Nephron progenitor cell (in vitro differentiated cells): ENCODE measurements at regions not wholly inside any gene's neighbourhood (a gene's known extent, or its start where the extent isn't known, plus 50 kb on each side); places are given as distances from the start of the nearest gene placed in this dataset.

Experiments used
- DNase-seq: peaks from one replicate; pipeline ENCODE4 v3.0.0; 2021
- H3K27ac Mint-ChIP-seq: 2 replicates; pipeline ENCODE4 v1.8.0; 2021; ENCODE audit warnings: mild to moderate bottlenecking, moderate library complexity, mixed read lengths
- H3K27me3 Mint-ChIP-seq: 2 replicates; pipeline ENCODE4 v1.8.0; 2021; ENCODE audit warnings: mild to moderate bottlenecking, low read depth, mixed read lengths; ENCODE audit not compliant: poor library complexity
- H3K36me3 Mint-ChIP-seq: 2 replicates; pipeline ENCODE4 v1.8.0; 2021; ENCODE audit warnings: low read depth, mixed read lengths
- H3K4me1 Mint-ChIP-seq: 2 replicates; pipeline ENCODE4 v1.8.0; 2021; ENCODE audit warnings: mixed read lengths
- H3K4me3 Mint-ChIP-seq: 2 replicates; pipeline ENCODE4 v1.8.0; 2021; ENCODE audit warnings: mild to moderate bottlenecking, moderate library complexity, mixed read lengths
- H3K9me3 Mint-ChIP-seq: 2 replicates; pipeline ENCODE4 v1.8.0; 2021; ENCODE audit warnings: mild to moderate bottlenecking, moderate library complexity, mixed read lengths
- TF ChIP-seq, protein P1 (sequence below): fragments of 200-600 bp; sonication (generic); IDR thresholded peaks from 2 replicates; pipeline ENCODE4 v1.5.0; 2021; ENCODE audit warnings: antibody characterized with exemption

DNA sequence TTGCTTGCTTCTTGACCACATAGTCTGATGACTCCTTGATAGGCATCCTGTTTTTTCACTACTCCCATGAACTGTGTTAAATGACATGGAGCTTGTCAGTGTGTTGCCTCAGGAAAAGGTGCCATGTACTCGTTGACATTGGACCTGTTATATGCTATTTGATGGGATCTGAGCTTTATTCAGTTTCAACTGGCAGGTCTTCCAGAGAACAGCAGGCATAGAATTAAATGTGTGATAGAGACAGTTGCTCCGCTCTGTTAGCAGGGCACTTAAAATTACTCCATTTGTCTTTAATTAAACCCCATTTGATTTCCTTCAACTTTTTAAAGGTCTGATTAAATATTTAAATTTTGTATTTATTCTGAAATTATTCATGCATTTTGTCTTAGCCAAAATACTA, 189.7 kb upstream of the ADGRL4 start:
- Mint-ChIP-seq H3K27ac (no peak overlapping the region), H3K4me3 (no peak overlapping the region), H3K4me1 (no peaks in the 10 kb centered on the region)

GRCh38 chr1:79193211-79194079, 186.9 kb upstream of the ADGRL4 start:
- Mint-ChIP-seq H3K4me3 (no peak overlapping the region), H3K27me3 (peaks cover 6% of the 10 kb centered on the region), H3K27ac (no peak overlapping the region), H3K9me3 (no peaks in the 10 kb centered on the region), H3K36me3 (no peaks in the 10 kb centered on the region), H3K4me1 (no peaks in the 10 kb centered on the region)
- no peak for DNase-seq
- TF ChIP-seq, protein P1, sequence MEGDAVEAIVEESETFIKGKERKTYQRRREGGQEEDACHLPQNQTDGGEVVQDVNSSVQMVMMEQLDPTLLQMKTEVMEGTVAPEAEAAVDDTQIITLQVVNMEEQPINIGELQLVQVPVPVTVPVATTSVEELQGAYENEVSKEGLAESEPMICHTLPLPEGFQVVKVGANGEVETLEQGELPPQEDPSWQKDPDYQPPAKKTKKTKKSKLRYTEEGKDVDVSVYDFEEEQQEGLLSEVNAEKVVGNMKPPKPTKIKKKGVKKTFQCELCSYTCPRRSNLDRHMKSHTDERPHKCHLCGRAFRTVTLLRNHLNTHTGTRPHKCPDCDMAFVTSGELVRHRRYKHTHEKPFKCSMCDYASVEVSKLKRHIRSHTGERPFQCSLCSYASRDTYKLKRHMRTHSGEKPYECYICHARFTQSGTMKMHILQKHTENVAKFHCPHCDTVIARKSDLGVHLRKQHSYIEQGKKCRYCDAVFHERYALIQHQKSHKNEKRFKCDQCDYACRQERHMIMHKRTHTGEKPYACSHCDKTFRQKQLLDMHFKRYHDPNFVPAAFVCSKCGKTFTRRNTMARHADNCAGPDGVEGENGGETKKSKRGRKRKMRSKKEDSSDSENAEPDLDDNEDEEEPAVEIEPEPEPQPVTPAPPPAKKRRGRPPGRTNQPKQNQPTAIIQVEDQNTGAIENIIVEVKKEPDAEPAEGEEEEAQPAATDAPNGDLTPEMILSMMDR: no peak

More for the DNA sequence above, 189.7 kb upstream of the ADGRL4 start:
- H3K27me3 Mint-ChIP-seq: peaks cover 3% of the 10 kb centered on the region
- H3K9me3 Mint-ChIP-seq: no peaks in the 10 kb centered on the region
- no peaks in the 10 kb centered on the region for H3K36me3 Mint-ChIP-seq
- DNase-seq: no peak
- TF ChIP-seq, protein P1: no peak

- no peak overlapping the region for H3K27ac Mint-ChIP-seq
- H3K9me3 Mint-ChIP-seq: no peaks in the 10 kb centered on the region
Observed at GRCh38 chr1:79190074-79190473, 183.5 kb upstream of the ADGRL4 start.

DNA sequence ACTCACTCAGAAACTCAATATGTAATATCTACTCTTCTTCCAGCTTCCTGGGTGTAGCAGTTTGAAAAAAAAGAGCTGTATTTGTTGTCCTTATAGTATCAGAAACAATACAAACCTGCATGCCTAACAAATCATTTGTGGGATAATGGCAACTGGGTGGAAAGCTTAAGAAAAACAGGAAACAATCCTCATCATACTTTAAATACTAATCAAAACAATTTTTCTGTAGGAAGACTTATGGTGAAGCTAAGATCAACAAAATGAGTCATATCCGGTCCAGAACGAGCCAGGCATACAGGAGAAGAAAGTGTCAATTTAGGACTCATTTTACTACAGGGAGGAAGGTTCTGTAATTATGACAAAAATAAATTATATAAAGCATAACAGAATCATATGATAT, 181.8 kb upstream of the ADGRL4 start:
- Mint-ChIP-seq H3K9me3 (no peaks in the 10 kb centered on the region), H3K36me3 (no peaks in the 10 kb centered on the region)

More at GRCh38 chr1:79190074-79190473, 183.5 kb upstream of the ADGRL4 start:
- TF ChIP-seq, protein P1: no peak
- no peak overlapping the region for H3K4me3 Mint-ChIP-seq
- H3K4me1 Mint-ChIP-seq: no peaks in the 10 kb centered on the region
- no peak for DNase-seq
- H3K27me3 Mint-ChIP-seq: peaks cover 5% of the 10 kb centered on the region
- H3K36me3 Mint-ChIP-seq: no peaks in the 10 kb centered on the region

GRCh38 chr1:79186260-79186659, 179.7 kb upstream of the ADGRL4 start:
- Mint-ChIP-seq H3K27ac (no peak overlapping the region), H3K4me1 (no peaks in the 10 kb centered on the region), H3K4me3 (no peak overlapping the region), H3K36me3 (no peaks in the 10 kb centered on the region), H3K27me3 (peaks cover 4% of the 10 kb centered on the region), H3K9me3 (no peaks in the 10 kb centered on the region)
- DNase-seq: no peak
- TF ChIP-seq, protein P1: no peak

More for the DNA sequence above, 181.8 kb upstream of the ADGRL4 start:
- Mint-ChIP-seq H3K27me3 (peaks cover 4% of the 10 kb centered on the region), H3K27ac (no peak overlapping the region), H3K4me1 (no peaks in the 10 kb centered on the region), H3K4me3 (no peak overlapping the region)
- TF ChIP-seq, protein P1: no peak
- no peak for DNase-seq

- Mint-ChIP-seq H3K4me1 (no peaks in the 10 kb centered on the region), H3K27me3 (no peaks in the 10 kb centered on the region), H3K27ac (no peak overlapping the region), H3K4me3 (no peak overlapping the region), H3K9me3 (peaks cover 13% of the 10 kb centered on the region), H3K36me3 (no peaks in the 10 kb centered on the region)
- TF ChIP-seq, protein P1: no peak
- no peak for DNase-seq
Observed at GRCh38 chr1:79177844-79178243, 171.3 kb upstream of the ADGRL4 start.
